Naive B cell (primary cell): ENCODE measurements at regions not wholly inside any gene's neighbourhood (a gene's known extent, or its start where the extent isn't known, plus 50 kb on each side); places are given as distances from the start of the nearest gene placed in this dataset.

Experiments
- ATAC-seq, 2 donors: fragments of 150-1000 bp; cut with Tn5 transposase; 2 replicates each; pipeline ENCODE4 v1.10.0; 2021; ENCODE audit warnings: low read depth in 2 of 2, mild to moderate bottlenecking in 2 of 2, moderate library complexity in 2 of 2
- DNase-seq: peaks from one replicate; pipeline ENCODE4 v3.0.0; 2022
- H3K27ac Mint-ChIP-seq, 6 donors: one replicate each; pipeline ENCODE4 v1.8.0; 2020 to 2022; ENCODE audit warnings: mild to moderate bottlenecking in 6 of 6, mixed read lengths in 6 of 6, moderate library complexity in 5 of 6, inconsistent platforms in 2 of 6
- H3K27me3 Mint-ChIP-seq, 3 donors: one replicate each; pipeline ENCODE4 v1.8.0; 2021 to 2022; ENCODE audit warnings: mixed read lengths in 3 of 3, mild to moderate bottlenecking in 1 of 3
- H3K36me3 Mint-ChIP-seq, 2 donors: one replicate each; pipeline ENCODE4 v1.8.0; 2020 to 2022; ENCODE audit warnings: mixed read lengths in 2 of 2, inconsistent platforms in 1 of 2, mild to moderate bottlenecking in 1 of 2
- H3K4me1 Mint-ChIP-seq, 3 donors: one replicate each; pipeline ENCODE4 v1.8.0; 2020 to 2022; ENCODE audit warnings: mixed read lengths in 3 of 3, inconsistent platforms in 1 of 3, mild to moderate bottlenecking in 1 of 3, moderate library complexity in 1 of 3
- H3K4me3 Mint-ChIP-seq, 8 donors: one replicate each; pipeline ENCODE4 v1.8.0; 2020 to 2022; ENCODE audit warnings: mild to moderate bottlenecking in 8 of 8, mixed read lengths in 8 of 8, moderate library complexity in 8 of 8, inconsistent platforms in 2 of 8
- H3K9me3 Mint-ChIP-seq, 7 donors: one replicate each; pipeline ENCODE4 v1.8.0; 2020 to 2022; ENCODE audit warnings: mixed read lengths in 7 of 7, mild to moderate bottlenecking in 5 of 7, inconsistent platforms in 2 of 7, moderate library complexity in 1 of 7

GRCh38 chr1:201769072-201769471 is 59.9 kb upstream of the IPO9 start:
- peaks cover 6 to 27% (median 15%) of the 10 kb centered on the region in 7 donors for H3K9me3 Mint-ChIP-seq
- H3K4me1 Mint-ChIP-seq, result peaks cover 0 to 4% (median 0%) of the 10 kb centered on the region in 3 donors
- H3K4me3 Mint-ChIP-seq, result no peak overlapping the region
- no peak overlapping the region for H3K27ac Mint-ChIP-seq
- no peak for ATAC-seq
- no peaks in the 10 kb centered on the region for H3K27me3 Mint-ChIP-seq
- no peak for DNase-seq
- H3K36me3 Mint-ChIP-seq, result peaks cover 7 to 9% of the 10 kb centered on the region in 2 donors

- Mint-ChIP-seq H3K27me3 (no peaks in the 10 kb centered on the region), H3K36me3 (peaks cover 7 to 9% of the 10 kb centered on the region in 2 donors), H3K4me3 (no peak overlapping the region), H3K9me3 (peaks cover 6 to 27% (median 15%) of the 10 kb centered on the region in 7 donors), H3K27ac (no peak overlapping the region), H3K4me1 (peaks cover 0 to 4% (median 0%) of the 10 kb centered on the region in 3 donors)
- DNase-seq (no peak), ATAC-seq (no peak)
Measured at GRCh38 chr1:201769966-201770365, 59.0 kb upstream of the IPO9 start.

- Mint-ChIP-seq H3K9me3 (peaks cover 6 to 27% (median 15%) of the 10 kb centered on the region in 7 donors), H3K27ac (no peak overlapping the region), H3K27me3 (no peaks in the 10 kb centered on the region), H3K4me1 (no peaks in the 10 kb centered on the region), H3K36me3 (peaks cover 7 to 9% of the 10 kb centered on the region in 2 donors), H3K4me3 (no peak overlapping the region)
- ATAC-seq (no peak), DNase-seq (no peak)
Measured at GRCh38 chr1:201771466-201771865, 57.5 kb upstream of the IPO9 start.

GRCh38 chr1:201772178-201772577 is 56.8 kb upstream of the IPO9 start:
- H3K4me1 Mint-ChIP-seq, result no peaks in the 10 kb centered on the region
- no peaks in the 10 kb centered on the region for H3K27me3 Mint-ChIP-seq
- H3K9me3 Mint-ChIP-seq, result peaks cover 6 to 27% (median 15%) of the 10 kb centered on the region in 7 donors
- ATAC-seq, result no peak
- no peak overlapping the region for H3K4me3 Mint-ChIP-seq
- no peak for DNase-seq
- H3K27ac Mint-ChIP-seq, result no peak overlapping the region
- H3K36me3 Mint-ChIP-seq, result peaks cover 7 to 9% of the 10 kb centered on the region in 2 donors

- ATAC-seq (no peak), DNase-seq (no peak)
- Mint-ChIP-seq H3K27me3 (no peaks in the 10 kb centered on the region), H3K9me3 (peaks cover 6 to 27% (median 15%) of the 10 kb centered on the region in 7 donors), H3K27ac (no peak overlapping the region), H3K4me1 (no peaks in the 10 kb centered on the region), H3K36me3 (peaks cover 7 to 9% of the 10 kb centered on the region in 2 donors), H3K4me3 (no peak overlapping the region)
Measured at GRCh38 chr1:201773764-201774163, 55.2 kb upstream of the IPO9 start.

- Mint-ChIP-seq H3K27ac (peak overlapping the region in 2 of 6 donors; percentile 7 to 10), H3K9me3 (peaks cover 6 to 27% (median 15%) of the 10 kb centered on the region in 7 donors), H3K4me1 (no peaks in the 10 kb centered on the region), H3K27me3 (no peaks in the 10 kb centered on the region), H3K4me3 (no peak overlapping the region), H3K36me3 (peaks cover 7 to 9% of the 10 kb centered on the region in 2 donors)
- no peak for DNase-seq
- ATAC-seq, result no peak
Measured at GRCh38 chr1:201774224-201774982, 54.6 kb upstream of the IPO9 start.

GRCh38 chr1:201774983-201775344 is 54.0 kb upstream of the IPO9 start:
- H3K4me1 Mint-ChIP-seq, result no peaks in the 10 kb centered on the region
- no peaks in the 10 kb centered on the region for H3K27me3 Mint-ChIP-seq
- peaks cover 6 to 26% (median 15%) of the 10 kb centered on the region in 7 donors for H3K9me3 Mint-ChIP-seq
- H3K27ac Mint-ChIP-seq, result peak overlapping the region in 1 of 6 donors; percentile 10
- H3K36me3 Mint-ChIP-seq, result peaks cover 7 to 9% of the 10 kb centered on the region in 2 donors
- DNase-seq (no peak), ATAC-seq (no peak)
- H3K4me3 Mint-ChIP-seq, result no peak overlapping the region

GRCh38 chr1:201775380-201775779 is 53.6 kb upstream of the IPO9 start:
- Mint-ChIP-seq H3K36me3 (peaks cover 6 to 9% of the 10 kb centered on the region in 2 donors), H3K27me3 (no peaks in the 10 kb centered on the region), H3K4me1 (no peaks in the 10 kb centered on the region), H3K27ac (no peak overlapping the region), H3K9me3 (peaks cover 4 to 22% (median 14%) of the 10 kb centered on the region in 7 donors), H3K4me3 (peak overlapping the region in 1 of 8 donors; percentile 1)
- DNase-seq (no peak), ATAC-seq (no peak)

GRCh38 chr1:201778279-201779065 is 50.5 kb upstream of the IPO9 start:
- no peak overlapping the region for H3K27ac Mint-ChIP-seq
- no peak for ATAC-seq
- no peak overlapping the region for H3K4me3 Mint-ChIP-seq
- no peaks in the 10 kb centered on the region for H3K9me3 Mint-ChIP-seq
- H3K27me3 Mint-ChIP-seq, result no peaks in the 10 kb centered on the region
- no peak for DNase-seq
- no peaks in the 10 kb centered on the region for H3K4me1 Mint-ChIP-seq
- H3K36me3 Mint-ChIP-seq, result peaks cover 0 to 8% of the 10 kb centered on the region in 2 donors
